Stomach (tissue), 8 donors: ENCODE measurements at regions not wholly inside any gene's neighbourhood (a gene's known extent, or its start where the extent isn't known, plus 50 kb on each side); places are given as distances from the start of the nearest gene placed in this dataset.

Experiments used
- DNase-seq, 2 donors: peaks; one replicate each; pipeline versions ENCODE4 v3.0.0 to v3.0.0-alpha.2; 2013 to 2019
- H3K27ac ChIP-seq, 5 donors: fragments of 200-600 bp in 4 of 5; sonication (generic) in 4 of 5; one replicate each; pipeline ENCODE4 v1.5.1; 2013 to 2019; ENCODE audit warnings: mild to moderate bottlenecking in 1 of 5, moderate library complexity in 1 of 5
- H3K27me3 ChIP-seq, 3 donors: fragments of 200-600 bp; sonication (generic); one replicate each; pipeline ENCODE4 v1.5.1; 2017 to 2019; ENCODE audit warnings: mixed run types in 1 of 3
- H3K36me3 ChIP-seq, 4 donors: fragments of 200-600 bp; sonication (generic); 1 replicate in 3 of 4; 2 replicates in 1 of 4; pipeline ENCODE4 v1.5.1; 2016 to 2019
- H3K4me1 ChIP-seq, 4 donors: fragments of 200-600 bp; sonication (generic); one replicate each; pipeline ENCODE4 v1.5.1; 2016 to 2019
- H3K4me3 ChIP-seq, 4 donors: fragments of 200-600 bp; sonication (generic) in 3 of 4; one replicate each; pipeline ENCODE4 v1.5.1; 2016 to 2019; ENCODE audit warnings: mild to moderate bottlenecking in 1 of 4
- H3K9me3 ChIP-seq, 4 donors: fragments of 200-600 bp; sonication (generic); one replicate each; pipeline ENCODE4 v1.5.1; 2016 to 2019
- EP300 ChIP-seq: sonication (generic); formaldehyde crosslinking; IDR thresholded peaks from one replicate; pipeline ENCODE4 v1.6.1; 2017; ENCODE audit warnings: antibody characterized with exemption
- POLR2A ChIP-seq, 4 donors: fragments of 450-650 bp; IDR thresholded peaks; one replicate each; pipeline ENCODE4 v1.6.1; 2016; ENCODE audit warnings: antibody characterized with exemption in 4 of 4, control low read depth in 2 of 4, mild to moderate bottlenecking in 1 of 4, moderate library complexity in 1 of 4
- POLR2AphosphoS5 ChIP-seq, 3 donors: sonication (generic); formaldehyde crosslinking; IDR thresholded peaks; one replicate each; pipeline ENCODE4 v1.6.1; 2016; ENCODE audit warnings: antibody characterized with exemption in 3 of 3
- WGBS, 5 donors: extraction: QIAGEN DNeasy Blood & Tissue Kit in 3 of 5; methylation state at CpG; one replicate each; pipeline versions ENCODE4 v1.1.5 to v1.1.7; 2013 to 2018; 5-methylcytosine and 5-hydroxymethylcytosine counted together
- intact Hi-C: fragments of 100-400 bp; cut with DNase I; formaldehyde crosslinking; loops from one replicate; pipeline ENCODE4 v1.15.1; 2023; ENCODE audit warnings: low total_unique reads
- TF ChIP-seq, protein P1 (sequence below), 7 experiments: fragments of 450-650 bp in 4 of 7; fragments of 200-600 bp in 3 of 7; sonication (generic) in 3 of 7; IDR thresholded peaks; one replicate each; pipeline ENCODE4 v1.5.1; 2016 to 2019; ENCODE audit warnings: antibody characterized with exemption in 7 of 7, control low read depth in 2 of 7, mild to moderate bottlenecking in 1 of 7
- donor health status: healthy with polysubstance abuse.
- donor health status: Bipolar disorder and iron deficiency.
- donor health status: healthy.

GRCh38 chr12:39003541-39004155 is 98.3 kb upstream of the CPNE8 start:
- intact Hi-C loops, result no loop called here
- no peak overlapping the region for H3K4me3 ChIP-seq
- DNase-seq, result no peak
- TF ChIP-seq POLR2A (IDR thresholded peaks at IDR 0.05) (no peak), POLR2AphosphoS5 (IDR thresholded peaks at IDR 0.05) (no peak), EP300 (no peak)
- TF ChIP-seq, protein P1, sequence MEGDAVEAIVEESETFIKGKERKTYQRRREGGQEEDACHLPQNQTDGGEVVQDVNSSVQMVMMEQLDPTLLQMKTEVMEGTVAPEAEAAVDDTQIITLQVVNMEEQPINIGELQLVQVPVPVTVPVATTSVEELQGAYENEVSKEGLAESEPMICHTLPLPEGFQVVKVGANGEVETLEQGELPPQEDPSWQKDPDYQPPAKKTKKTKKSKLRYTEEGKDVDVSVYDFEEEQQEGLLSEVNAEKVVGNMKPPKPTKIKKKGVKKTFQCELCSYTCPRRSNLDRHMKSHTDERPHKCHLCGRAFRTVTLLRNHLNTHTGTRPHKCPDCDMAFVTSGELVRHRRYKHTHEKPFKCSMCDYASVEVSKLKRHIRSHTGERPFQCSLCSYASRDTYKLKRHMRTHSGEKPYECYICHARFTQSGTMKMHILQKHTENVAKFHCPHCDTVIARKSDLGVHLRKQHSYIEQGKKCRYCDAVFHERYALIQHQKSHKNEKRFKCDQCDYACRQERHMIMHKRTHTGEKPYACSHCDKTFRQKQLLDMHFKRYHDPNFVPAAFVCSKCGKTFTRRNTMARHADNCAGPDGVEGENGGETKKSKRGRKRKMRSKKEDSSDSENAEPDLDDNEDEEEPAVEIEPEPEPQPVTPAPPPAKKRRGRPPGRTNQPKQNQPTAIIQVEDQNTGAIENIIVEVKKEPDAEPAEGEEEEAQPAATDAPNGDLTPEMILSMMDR (IDR thresholded peaks at IDR 0.05), result no peak
- 28 to 77% (median 52%) methylated on average over 3 of the region's 3 CpGs for WGBS, 5 donors
- no peaks in the 10 kb centered on the region for H3K9me3 ChIP-seq
- no peaks in the 10 kb centered on the region for H3K4me1 ChIP-seq
- H3K27ac ChIP-seq, result no peak overlapping the region
- H3K36me3 ChIP-seq, result no peaks in the 10 kb centered on the region
- no peaks in the 10 kb centered on the region for H3K27me3 ChIP-seq

DNA sequence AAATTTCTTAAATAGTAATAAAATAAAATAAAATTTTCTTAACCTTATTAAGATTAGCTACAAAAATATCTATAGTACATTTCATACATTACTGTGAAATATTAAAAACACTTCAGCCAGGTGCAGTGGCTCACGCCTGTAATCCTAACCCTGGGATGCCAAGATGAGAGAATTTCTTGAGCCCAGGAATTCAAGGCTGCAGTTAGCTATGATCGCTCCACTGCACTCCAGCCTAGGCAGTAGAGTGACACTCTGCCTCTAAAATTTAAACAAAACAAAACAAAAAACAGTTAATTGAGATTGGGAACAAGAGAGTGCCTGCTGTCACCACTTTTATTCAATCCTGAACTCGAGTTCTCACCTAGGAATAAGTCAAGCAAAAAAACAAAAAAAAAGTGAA is 95.0 kb upstream of the CPNE8 start:
- Histone ChIP-seq H3K36me3 (no peaks in the 10 kb centered on the region), H3K27me3 (no peaks in the 10 kb centered on the region), H3K4me3 (no peak overlapping the region), H3K9me3 (no peaks in the 10 kb centered on the region), H3K4me1 (no peaks in the 10 kb centered on the region), H3K27ac (no peak overlapping the region)
- no peak for TF ChIP-seq EP300
- no peak for TF ChIP-seq POLR2AphosphoS5 (IDR thresholded peaks at IDR 0.05)
- TF ChIP-seq POLR2A (IDR thresholded peaks at IDR 0.05), result no peak
- intact Hi-C loops, result no loop called here
- DNase-seq, result no peak
- 63 to 75% (median 69%) methylated on average over 3 of the region's 3 CpGs for WGBS, 5 donors

DNA sequence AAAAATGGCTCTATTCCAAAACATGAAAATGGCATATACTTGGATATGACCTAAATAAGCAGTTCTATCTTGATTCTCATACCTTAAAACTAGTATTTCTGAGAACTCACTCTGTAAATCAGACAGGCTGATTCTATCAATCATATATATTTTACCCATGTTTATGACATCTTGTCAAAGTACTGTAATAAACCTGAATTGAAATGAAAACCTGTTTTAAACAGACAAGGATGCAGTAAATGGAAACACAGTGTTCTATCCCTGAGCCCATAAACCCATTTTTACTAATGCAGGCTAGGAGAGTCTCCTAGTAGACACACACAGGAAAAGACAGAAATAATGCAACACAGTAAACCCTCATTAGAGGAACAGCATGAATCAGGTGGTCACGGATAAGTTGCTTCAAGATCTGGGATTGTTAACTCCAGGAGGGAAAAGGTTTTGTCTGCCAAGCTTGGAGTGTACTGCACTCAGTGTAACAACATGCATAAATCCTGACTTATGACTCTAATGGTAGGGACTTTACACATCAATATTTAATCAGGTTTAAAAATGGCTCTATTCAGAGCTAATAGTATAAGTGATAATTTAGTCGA is 93.6 kb upstream of the CPNE8 start:
- no peak for DNase-seq
- 64 to 71% (median 67%) methylated on average over 2 of the region's 2 CpGs for WGBS, 5 donors
- intact Hi-C loops, result no loop called here
- Histone ChIP-seq H3K4me3 (no peak overlapping the region), H3K36me3 (no peaks in the 10 kb centered on the region), H3K27ac (no peak overlapping the region), H3K4me1 (no peaks in the 10 kb centered on the region), H3K27me3 (no peaks in the 10 kb centered on the region), H3K9me3 (no peaks in the 10 kb centered on the region)
- no peak for TF ChIP-seq POLR2A (IDR thresholded peaks at IDR 0.05)
- TF ChIP-seq POLR2AphosphoS5 (IDR thresholded peaks at IDR 0.05), result no peak
- no peak for TF ChIP-seq EP300
- TF ChIP-seq, protein P1 (IDR thresholded peaks at IDR 0.05), result no peak

DNA sequence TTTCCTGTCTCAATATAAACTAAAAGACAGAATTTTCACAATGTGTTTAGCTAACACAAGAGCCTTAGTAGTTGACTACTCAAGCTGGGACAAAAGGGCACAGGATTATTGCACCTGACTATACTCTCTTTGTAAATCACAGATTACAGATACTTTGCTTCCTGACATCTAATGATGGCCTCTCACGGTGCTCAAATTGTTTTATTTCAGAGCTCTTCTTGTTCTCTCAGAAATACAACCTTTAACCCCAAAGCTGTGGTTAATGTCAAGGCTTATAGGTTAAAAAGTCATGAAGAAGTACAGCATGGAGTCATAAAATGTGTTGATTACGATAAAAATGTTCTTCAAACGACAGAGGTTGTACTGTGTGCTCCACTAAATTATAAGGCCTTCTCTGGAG is 89.9 kb upstream of the CPNE8 start:
- Histone ChIP-seq H3K4me1 (no peaks in the 10 kb centered on the region), H3K9me3 (peaks cover 0 to 12% (median 8%) of the 10 kb centered on the region in 4 donors), H3K27ac (no peak overlapping the region), H3K4me3 (no peak overlapping the region), H3K36me3 (no peaks in the 10 kb centered on the region), H3K27me3 (no peaks in the 10 kb centered on the region)
- 47 to 68% (median 50%) methylated on average over 3 of the region's 3 CpGs for WGBS, 5 donors
- TF ChIP-seq POLR2A (IDR thresholded peaks at IDR 0.05) (no peak), POLR2AphosphoS5 (IDR thresholded peaks at IDR 0.05) (no peak), EP300 (no peak)
- TF ChIP-seq, protein P1 (IDR thresholded peaks at IDR 0.05), result no peak
- DNase-seq, result no peak
- intact Hi-C loops, result no loop called here

- no peaks in the 10 kb centered on the region for H3K36me3 ChIP-seq
- intact Hi-C loops, result no loop called here
- H3K27me3 ChIP-seq, result no peaks in the 10 kb centered on the region
- peaks cover 0 to 32% (median 20%) of the 10 kb centered on the region in 4 donors for H3K9me3 ChIP-seq
- no peak overlapping the region for H3K4me3 ChIP-seq
- H3K27ac ChIP-seq, result no peak overlapping the region
- WGBS, 5 donors, result 80 to 93% (median 87%) methylated on average over 1 of the region's 1 CpG
- DNase-seq, result no peak
- TF ChIP-seq POLR2A (IDR thresholded peaks at IDR 0.05) (no peak), EP300 (no peak)
- TF ChIP-seq, protein P1 (IDR thresholded peaks at IDR 0.05), result no peak
- H3K4me1 ChIP-seq, result no peaks in the 10 kb centered on the region
Measured at GRCh38 chr12:38985961-38986360, 80.6 kb upstream of the CPNE8 start.
